ENCODE measurements at regions not wholly inside any gene's neighbourhood (a gene's known extent, or its start where the extent isn't known, plus 50 kb on each side); places are given as distances from the start of the nearest gene placed in this dataset.

GRCh38 chr15:92315144-92315543 is 78.5 kb upstream of the ST8SIA2 start (continued):
- TF ChIP-seq ZNF776 (CRISPR knock-in tag; IDR thresholded peaks at IDR 0.05) = no peak
- no peak for TF ChIP-seq ZNF30 (CRISPR knock-in tag; IDR thresholded peaks at IDR 0.05)
- TF ChIP-seq NRL (CRISPR knock-in tag; IDR thresholded peaks at IDR 0.05; ENCODE audit: borderline replicate concordance) = no peak
- TF ChIP-seq DNMT3B (CRISPR knock-in tag; conservative IDR thresholded peaks at IDR 0.05) = no peak
- TF ChIP-seq SATB2 (CRISPR knock-in tag; IDR thresholded peaks at IDR 0.05) = no peak
- TF ChIP-seq KDM5A (IDR thresholded peaks at IDR 0.05; ENCODE audit: borderline replicate concordance, low read length) = no peak
- no peak for TF ChIP-seq NAIF1 (CRISPR knock-in tag; IDR thresholded peaks at IDR 0.05; ENCODE audit: borderline replicate concordance)
- no peak for TF ChIP-seq ZNF513 (CRISPR knock-in tag; conservative IDR thresholded peaks at IDR 0.05)

DNA sequence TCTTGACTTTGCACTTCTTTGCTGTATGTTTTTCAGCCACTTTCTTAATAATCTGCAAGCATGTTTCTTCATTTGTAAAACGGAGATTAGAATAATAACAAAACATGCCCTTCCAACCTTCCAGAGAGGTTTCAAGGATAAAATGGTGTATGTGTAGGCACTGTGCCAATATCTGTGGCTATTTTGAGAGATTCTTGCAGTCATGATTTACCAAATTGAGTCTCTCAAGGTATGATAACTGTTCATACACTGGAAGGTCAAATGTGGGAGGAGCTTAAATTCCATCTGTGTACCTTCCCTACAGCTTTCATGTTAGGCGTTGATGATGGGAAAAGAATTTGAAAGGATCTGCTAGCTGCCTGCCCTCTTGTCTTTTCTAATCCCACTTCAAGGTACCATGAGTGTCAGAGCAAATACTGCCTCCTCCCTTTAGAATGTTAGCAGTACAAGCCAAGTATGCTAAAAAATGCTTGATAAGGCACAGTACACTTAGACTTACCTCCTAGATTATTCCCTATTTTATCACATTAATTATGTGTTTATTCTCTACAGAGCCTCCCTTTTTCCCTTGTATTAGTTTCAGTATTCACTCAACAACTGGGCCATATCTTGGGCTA is 78.0 kb upstream of the ST8SIA2 start:
- no peaks in the 10 kb centered on the region for H3K27me3 ChIP-seq (ENCODE audit: control insufficient read depth in 1 of 2, insufficient read depth in 2 of 2, low read length in 2 of 2)
- BruUV-seq (replicated peaks) = no TSS peak
- TF ChIP-seq ZNF230 (CRISPR knock-in tag; IDR thresholded peaks at IDR 0.05) = no peak
- H3K9ac ChIP-seq (ENCODE audit: insufficient read depth, low read depth, low read length) = no peak overlapping the region
- ATAC-seq (no peak), FAIRE-seq (no peak), DNase-seq (ENCODE audit: low spot score) (no peak)
- no peak overlapping the region for H3K4me3 ChIP-seq (replicated peaks in 1 of 3; ENCODE audit: insufficient read depth in 1 of 3, low read depth in 2 of 3, low read length in 3 of 3)
- CTCF ChIA-PET (ENCODE audit: low intra/inter-chr PET ratio, low total read pairs) = no interaction called here
- in situ Hi-C loops (cut with HindIII; ENCODE audit: extremely low pct_ligation_motif_present, low pct_unique_long_range_greater_than_20kb) = no loop called here
- 5% methylated on average over 2 of the region's 2 CpGs for WGBS (ENCODE audit: low lambda C conversion rate)
- H3K27ac ChIP-seq (ENCODE audit: extremely low read length, insufficient read depth, low read length) = no peak overlapping the region
- H3K4me2 ChIP-seq (ENCODE audit: low read depth, low read length) = no peak overlapping the region
- no peaks in the 10 kb centered on the region for H3K79me2 ChIP-seq (ENCODE audit: insufficient read depth, low read length)
- no peaks in the 10 kb centered on the region for H3K36me3 ChIP-seq (replicated peaks in 1 of 2; ENCODE audit: control insufficient read depth in 1 of 2, insufficient read depth in 2 of 2, low read length in 2 of 2)
- no peaks in the 10 kb centered on the region for H3K4me1 ChIP-seq (ENCODE audit: insufficient read depth, low read length)
- H3K9me3 ChIP-seq (ENCODE audit: low read length) = no peaks in the 10 kb centered on the region
- POLR2A ChIA-PET = no interaction called here
- intact Hi-C loops (cut with micrococcal nuclease; ENCODE audit: unreplicated experiment) = no loop called here
- H2AFZ ChIP-seq (ENCODE audit: low read length) = no peak overlapping the region
- H4K20me1 ChIP-seq (ENCODE audit: insufficient read depth, low read length) = no peaks in the 10 kb centered on the region

Data from HepG2 (cell line).